GM12872 (cell line): ENCODE measurements at regions not wholly inside any gene's neighbourhood (a gene's known extent, or its start where the extent isn't known, plus 50 kb on each side); places are given as distances from the start of the nearest gene placed in this dataset.

ENCODE experiments used
- TF ChIP-seq, protein P1 (sequence below): IDR thresholded peaks from 3 replicates; pipeline ENCODE4 v1.5.1; 2011; ENCODE audit warnings: low read depth, mild to moderate bottlenecking, low read length, moderate library complexity; ENCODE audit not compliant: insufficient read depth

DNA sequence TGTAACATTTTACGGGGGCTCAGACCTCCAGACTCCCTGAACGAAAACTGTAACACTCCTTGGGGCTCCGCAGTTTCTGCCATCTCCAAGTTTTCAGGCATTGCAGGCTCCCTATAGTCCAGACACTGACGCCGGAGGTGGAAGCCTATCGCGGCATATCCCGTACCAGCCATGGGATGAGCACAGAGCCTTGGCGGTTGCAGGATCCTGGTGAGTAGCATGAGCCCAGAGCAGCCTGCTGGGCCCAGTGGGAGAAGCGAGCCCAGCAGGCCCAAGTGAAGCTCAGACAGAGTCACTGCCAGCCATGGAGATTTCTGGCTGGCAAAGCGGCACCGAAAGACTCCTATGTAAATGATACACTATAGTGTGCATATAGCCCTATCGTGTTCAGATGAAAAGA lies 446.8 kb downstream of the COL11A1 start:
- TF ChIP-seq, protein P1, sequence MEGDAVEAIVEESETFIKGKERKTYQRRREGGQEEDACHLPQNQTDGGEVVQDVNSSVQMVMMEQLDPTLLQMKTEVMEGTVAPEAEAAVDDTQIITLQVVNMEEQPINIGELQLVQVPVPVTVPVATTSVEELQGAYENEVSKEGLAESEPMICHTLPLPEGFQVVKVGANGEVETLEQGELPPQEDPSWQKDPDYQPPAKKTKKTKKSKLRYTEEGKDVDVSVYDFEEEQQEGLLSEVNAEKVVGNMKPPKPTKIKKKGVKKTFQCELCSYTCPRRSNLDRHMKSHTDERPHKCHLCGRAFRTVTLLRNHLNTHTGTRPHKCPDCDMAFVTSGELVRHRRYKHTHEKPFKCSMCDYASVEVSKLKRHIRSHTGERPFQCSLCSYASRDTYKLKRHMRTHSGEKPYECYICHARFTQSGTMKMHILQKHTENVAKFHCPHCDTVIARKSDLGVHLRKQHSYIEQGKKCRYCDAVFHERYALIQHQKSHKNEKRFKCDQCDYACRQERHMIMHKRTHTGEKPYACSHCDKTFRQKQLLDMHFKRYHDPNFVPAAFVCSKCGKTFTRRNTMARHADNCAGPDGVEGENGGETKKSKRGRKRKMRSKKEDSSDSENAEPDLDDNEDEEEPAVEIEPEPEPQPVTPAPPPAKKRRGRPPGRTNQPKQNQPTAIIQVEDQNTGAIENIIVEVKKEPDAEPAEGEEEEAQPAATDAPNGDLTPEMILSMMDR, result no peak

DNA sequence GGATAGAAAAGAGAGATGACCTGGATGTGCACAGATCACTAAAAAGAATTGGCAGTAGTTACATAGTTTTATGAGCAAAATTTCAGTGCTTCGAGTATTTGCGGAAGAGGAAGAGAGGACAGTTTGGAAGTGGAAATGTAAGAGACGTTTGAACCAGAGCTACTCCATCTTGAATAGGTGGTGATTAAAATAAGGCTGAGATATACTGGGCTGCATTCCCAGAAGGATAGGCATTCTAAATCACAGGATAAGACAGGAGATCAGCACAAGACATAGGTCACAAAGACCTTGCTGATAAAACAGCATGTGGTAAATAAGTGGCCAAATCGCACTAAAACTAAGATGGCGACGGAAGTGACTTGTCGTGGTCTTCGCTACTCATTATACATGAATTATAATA lies 453.3 kb downstream of the COL11A1 start:
- TF ChIP-seq, protein P1, result no peak

GRCh38 chr1:102640872-102641271 lies 467.4 kb downstream of the COL11A1 start:
- TF ChIP-seq, protein P1, result no peak

DNA sequence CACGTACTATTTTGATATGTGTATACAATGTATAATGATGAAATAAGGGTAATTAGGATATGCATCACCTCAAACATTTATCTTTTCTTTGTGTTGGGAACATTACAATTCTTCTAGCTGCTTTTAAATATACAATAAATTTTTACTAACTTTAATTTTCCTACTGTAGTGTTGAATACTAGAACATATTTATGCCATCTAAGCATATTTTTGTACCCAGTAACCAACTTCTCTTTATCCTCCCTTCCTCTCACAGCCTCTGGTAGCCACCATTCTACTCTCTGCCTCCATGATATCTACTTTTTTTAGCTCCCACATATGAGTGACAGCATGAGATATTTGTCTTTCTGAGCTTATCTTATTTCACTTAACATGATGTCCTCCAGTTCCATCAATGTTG lies 468.0 kb downstream of the COL11A1 start:
- TF ChIP-seq, protein P1, result no peak

GRCh38 chr1:102631691-102632090 lies 476.6 kb downstream of the COL11A1 start:
- TF ChIP-seq, protein P1, result no peak

GRCh38 chr1:102630041-102630440 lies 478.3 kb downstream of the COL11A1 start:
- TF ChIP-seq, protein P1, result no peak

GRCh38 chr1:102628109-102628613 lies 480.2 kb downstream of the COL11A1 start:
- TF ChIP-seq, protein P1, result no peak
